ENCODE measurements at regions not wholly inside any gene's neighbourhood (a gene's known extent, or its start where the extent isn't known, plus 50 kb on each side); places are given as distances from the start of the nearest gene placed in this dataset.

GRCh38 chr12:86748894-86749293, 492.7 kb upstream of the MGAT4C start:
- in situ Hi-C loops (cut with MboI): no loop called here

GRCh38 chr12:86744547-86745212, 488.5 kb upstream of the MGAT4C start:
- Histone ChIP-seq H4K20me1 (ENCODE audit: insufficient read depth) (no peaks in the 10 kb centered on the region), H3K4me3 (no peak overlapping the region), H3K9me2 (ENCODE audit: insufficient read depth) (no peaks in the 10 kb centered on the region; the same call in 1 of the 2 replicates), H3K27ac (no peak overlapping the region), H3K27me3 (replicated peaks; ENCODE audit: insufficient read depth) (no peaks in the 10 kb centered on the region), H3K9me3 (ENCODE audit: low read depth) (no peaks in the 10 kb centered on the region), H3K4me1 (ENCODE audit: insufficient read depth) (no peaks in the 10 kb centered on the region), H3K9ac (no peak overlapping the region), H2AFZ (no peak overlapping the region), H3K36me3 (ENCODE audit: low read depth) (no peaks in the 10 kb centered on the region), H3F3A (ENCODE audit: insufficient read depth) (no peaks in the 10 kb centered on the region), H3K4me2 (ENCODE audit: unreplicated experiment) (no peak overlapping the region), H3K79me2 (ENCODE audit: insufficient read depth) (no peaks in the 10 kb centered on the region)
- DNase-seq: no peak
- in situ Hi-C loops (cut with MboI): no loop called here
- no peak for TF ChIP-seq EZH2phosphoT487 (IDR thresholded peaks at IDR 0.05; ENCODE audit: insufficient read depth, low read depth)
- TF ChIP-seq EZH2 (IDR thresholded peaks at IDR 0.05; ENCODE audit: insufficient read depth, poor library complexity, severe bottlenecking): no peak
- whole genome bisulfite sequencing, 2 experiments (ENCODE audit: low coverage in 1 of 2, low lambda C conversion rate in 2 of 2, missing lambda C conversion rate in 2 of 2): 34 to 38% methylated on average over 2 of the region's 2 CpGs

More at GRCh38 chr12:86748894-86749293, 492.7 kb upstream of the MGAT4C start:
- H3K4me3 ChIP-seq: no peak overlapping the region
- no peak overlapping the region for H3K27ac ChIP-seq
- H2AFZ ChIP-seq: no peak overlapping the region
- H3K9me3 ChIP-seq (ENCODE audit: low read depth): no peaks in the 10 kb centered on the region
- H3K4me1 ChIP-seq (ENCODE audit: insufficient read depth): no peaks in the 10 kb centered on the region
- no peak for DNase-seq
- TF ChIP-seq EZH2phosphoT487 (IDR thresholded peaks at IDR 0.05; ENCODE audit: insufficient read depth, low read depth) (no peak), EZH2 (IDR thresholded peaks at IDR 0.05; ENCODE audit: insufficient read depth, poor library complexity, severe bottlenecking) (no peak)
- H3K27me3 ChIP-seq (replicated peaks; ENCODE audit: insufficient read depth): no peaks in the 10 kb centered on the region
- H3K79me2 ChIP-seq (ENCODE audit: insufficient read depth): no peaks in the 10 kb centered on the region
- no peaks in the 10 kb centered on the region for H3F3A ChIP-seq (ENCODE audit: insufficient read depth)
- 22 to 32% methylated on average over 2 of the region's 2 CpGs for WGBS, 2 experiments (ENCODE audit: low coverage in 1 of 2, low lambda C conversion rate in 2 of 2, missing lambda C conversion rate in 2 of 2)
- H3K4me2 ChIP-seq (ENCODE audit: unreplicated experiment): no peak overlapping the region
- no peaks in the 10 kb centered on the region for H4K20me1 ChIP-seq (ENCODE audit: insufficient read depth)
- no peak overlapping the region for H3K9ac ChIP-seq
- H3K36me3 ChIP-seq (ENCODE audit: low read depth): no peaks in the 10 kb centered on the region
- no peaks in the 10 kb centered on the region for H3K9me2 ChIP-seq (ENCODE audit: insufficient read depth)

- no peak for DNase-seq
- in situ Hi-C loops (cut with MboI): no loop called here
- no peak overlapping the region for H3K4me2 ChIP-seq (ENCODE audit: unreplicated experiment)
- H3K4me1 ChIP-seq (ENCODE audit: insufficient read depth): no peaks in the 10 kb centered on the region
- TF ChIP-seq EZH2phosphoT487 (IDR thresholded peaks at IDR 0.05; ENCODE audit: insufficient read depth, low read depth) (no peak), EZH2 (IDR thresholded peaks at IDR 0.05; ENCODE audit: insufficient read depth, poor library complexity, severe bottlenecking) (no peak)
- no peaks in the 10 kb centered on the region for H3K27me3 ChIP-seq (replicated peaks; ENCODE audit: insufficient read depth)
- H3K4me3 ChIP-seq: no peak overlapping the region
- no peaks in the 10 kb centered on the region; the same call in 1 of the 2 replicates for H3K9me2 ChIP-seq (ENCODE audit: insufficient read depth)
- no peaks in the 10 kb centered on the region for H4K20me1 ChIP-seq (ENCODE audit: insufficient read depth)
- H3K79me2 ChIP-seq (ENCODE audit: insufficient read depth): no peaks in the 10 kb centered on the region
- 23 to 29% methylated on average over 5 of the region's 5 CpGs for WGBS, 2 experiments (ENCODE audit: low coverage in 1 of 2, low lambda C conversion rate in 2 of 2, missing lambda C conversion rate in 2 of 2)
- no peaks in the 10 kb centered on the region for H3K36me3 ChIP-seq (ENCODE audit: low read depth)
- H3K9me3 ChIP-seq (ENCODE audit: low read depth): no peaks in the 10 kb centered on the region
- no peak overlapping the region for H3K27ac ChIP-seq
- no peaks in the 10 kb centered on the region for H3F3A ChIP-seq (ENCODE audit: insufficient read depth)
- H2AFZ ChIP-seq: no peak overlapping the region
- no peak overlapping the region for H3K9ac ChIP-seq
These were observed 487.8 kb upstream of the MGAT4C start for GRCh38 chr12:86743875-86744536.

- Histone ChIP-seq H3K4me3 (no peak overlapping the region), H3K79me2 (ENCODE audit: insufficient read depth) (no peaks in the 10 kb centered on the region), H3F3A (ENCODE audit: insufficient read depth) (no peaks in the 10 kb centered on the region), H2AFZ (no peak overlapping the region), H3K9me3 (ENCODE audit: low read depth) (no peaks in the 10 kb centered on the region), H3K36me3 (ENCODE audit: low read depth) (no peaks in the 10 kb centered on the region), H3K9me2 (ENCODE audit: insufficient read depth) (no peaks in the 10 kb centered on the region; the same call in 1 of the 2 replicates), H3K4me1 (ENCODE audit: insufficient read depth) (no peaks in the 10 kb centered on the region), H3K27me3 (replicated peaks; ENCODE audit: insufficient read depth) (no peaks in the 10 kb centered on the region), H3K4me2 (ENCODE audit: unreplicated experiment) (no peak overlapping the region), H4K20me1 (ENCODE audit: insufficient read depth) (no peaks in the 10 kb centered on the region), H3K27ac (no peak overlapping the region), H3K9ac (no peak overlapping the region)
- in situ Hi-C loops (cut with MboI): no loop called here
- no peak for TF ChIP-seq EZH2 (IDR thresholded peaks at IDR 0.05; ENCODE audit: insufficient read depth, poor library complexity, severe bottlenecking)
- no peak for TF ChIP-seq EZH2phosphoT487 (IDR thresholded peaks at IDR 0.05; ENCODE audit: insufficient read depth, low read depth)
- no peak for DNase-seq
- 89 to 96% methylated on average over 1 of the region's 1 CpG for WGBS, 2 experiments (ENCODE audit: low coverage in 1 of 2, low lambda C conversion rate in 2 of 2, missing lambda C conversion rate in 2 of 2)
These were observed 485.3 kb upstream of the MGAT4C start for GRCh38 chr12:86741531-86741930.
